Central memory CD4-positive, alpha-beta T cell (primary cell): ENCODE measurements at regions not wholly inside any gene's neighbourhood (a gene's known extent, or its start where the extent isn't known, plus 50 kb on each side); places are given as distances from the start of the nearest gene placed in this dataset.

Experiments used
- DNase-seq: peaks from one replicate; pipeline ENCODE4 v3.0.0; 2022

DNA sequence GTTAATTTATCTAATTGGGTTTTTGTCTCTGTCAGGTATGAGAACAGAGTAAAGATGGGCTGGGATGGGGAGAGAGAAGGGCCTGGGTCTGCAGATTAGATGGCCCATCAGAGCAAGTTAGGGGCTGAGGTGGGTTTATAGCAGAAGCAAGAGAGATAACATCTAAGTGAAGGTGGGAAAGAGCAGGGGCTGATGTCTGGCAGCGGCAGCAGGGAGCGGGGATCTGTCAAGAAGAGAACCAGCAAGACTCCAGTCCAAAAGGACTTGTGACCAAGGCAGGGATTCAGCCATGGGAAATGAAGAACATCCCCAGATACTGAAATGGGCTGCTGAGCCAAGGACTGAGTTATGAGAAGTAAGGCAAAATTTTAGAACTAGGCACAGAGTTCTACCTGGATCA lies 320.6 kb upstream of the TBL1XR1 start:
- DNase-seq = no peak

DNA sequence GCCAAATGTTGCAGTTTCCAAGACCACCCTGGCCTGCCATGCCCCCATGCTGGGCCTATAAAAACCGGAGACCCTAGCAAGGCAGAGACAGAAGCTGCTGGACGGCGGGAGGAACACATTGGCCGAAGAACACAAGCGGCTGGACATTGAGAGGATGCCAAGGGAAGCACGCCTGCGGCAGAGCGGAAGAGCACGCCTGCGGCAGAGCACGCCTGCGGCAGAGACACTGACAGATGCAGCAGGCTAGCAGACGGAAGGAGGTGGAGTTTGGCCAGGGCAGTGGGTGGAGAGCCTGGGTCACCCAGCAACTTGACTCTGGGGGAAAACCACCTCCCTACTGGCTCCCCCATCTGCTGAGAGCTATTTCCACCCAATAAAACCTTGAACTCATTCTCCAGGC lies 322.3 kb upstream of the TBL1XR1 start:
- no peak for DNase-seq

DNA sequence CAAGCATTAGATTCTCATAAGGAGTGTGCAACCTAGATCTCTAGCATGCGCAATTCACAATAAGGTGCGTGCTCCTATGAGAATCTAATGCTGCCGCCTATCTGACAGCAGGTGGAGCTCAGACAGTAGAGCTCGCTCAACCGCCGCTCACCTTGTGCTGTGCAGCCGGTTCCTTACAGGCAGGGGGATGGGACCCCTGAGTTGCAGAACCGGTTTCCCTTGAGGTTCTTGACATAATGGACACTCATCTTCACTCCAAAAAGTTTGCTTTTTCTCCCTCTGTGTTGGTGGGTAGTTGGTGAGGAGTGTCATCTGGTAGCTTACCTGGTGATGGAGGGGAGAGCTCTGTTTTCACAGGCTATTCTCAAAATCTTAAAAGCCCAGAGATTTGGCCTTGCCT lies 324.0 kb upstream of the TBL1XR1 start:
- DNase-seq = no peak

DNA sequence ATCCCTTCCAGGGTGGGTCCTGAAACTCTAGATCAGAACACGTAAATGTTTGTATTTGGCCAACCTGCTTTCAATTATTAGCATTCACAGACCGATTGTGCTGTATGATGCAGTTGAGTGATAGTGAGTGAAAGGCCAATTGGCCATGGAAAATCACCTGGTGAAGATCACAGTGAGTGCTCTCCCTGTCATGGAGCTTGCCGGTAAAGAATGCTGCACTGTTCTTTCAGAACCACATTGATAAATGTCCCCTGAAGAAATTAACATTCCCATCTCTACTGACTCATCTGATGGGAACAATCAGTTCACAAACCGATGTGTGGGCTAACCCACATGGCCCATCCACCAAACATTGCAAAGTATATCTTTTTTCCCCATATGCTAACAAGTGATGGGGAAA lies 324.8 kb upstream of the TBL1XR1 start:
- no peak for DNase-seq

DNA sequence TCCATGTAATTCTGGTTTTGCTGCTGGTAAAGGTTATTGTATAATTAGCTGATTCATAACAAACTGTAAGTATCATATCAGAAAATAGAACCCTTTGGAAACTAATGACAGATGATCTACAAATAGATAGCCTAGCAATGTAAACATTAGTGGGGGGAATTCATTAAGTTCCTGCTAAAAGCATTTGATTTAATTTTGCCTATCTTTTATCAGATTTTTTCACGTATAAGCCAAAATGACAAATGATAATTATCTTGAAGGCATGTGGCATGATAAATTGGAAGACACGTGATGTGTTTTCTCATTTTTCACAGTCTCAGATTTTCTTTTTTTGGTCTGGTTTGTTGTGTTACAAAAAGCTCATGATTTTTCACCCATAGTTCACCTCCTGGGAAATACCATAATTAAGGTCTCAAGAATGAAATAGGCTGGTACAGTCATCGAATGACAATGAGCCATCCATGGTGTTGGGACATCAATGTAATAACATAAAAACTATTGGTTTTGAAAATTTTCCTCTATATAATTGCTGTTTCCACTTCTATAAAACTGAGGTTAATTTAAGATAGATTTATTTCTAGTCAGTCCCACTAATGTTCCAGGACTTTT lies 325.9 kb upstream of the TBL1XR1 start:
- DNase-seq = no peak

DNA sequence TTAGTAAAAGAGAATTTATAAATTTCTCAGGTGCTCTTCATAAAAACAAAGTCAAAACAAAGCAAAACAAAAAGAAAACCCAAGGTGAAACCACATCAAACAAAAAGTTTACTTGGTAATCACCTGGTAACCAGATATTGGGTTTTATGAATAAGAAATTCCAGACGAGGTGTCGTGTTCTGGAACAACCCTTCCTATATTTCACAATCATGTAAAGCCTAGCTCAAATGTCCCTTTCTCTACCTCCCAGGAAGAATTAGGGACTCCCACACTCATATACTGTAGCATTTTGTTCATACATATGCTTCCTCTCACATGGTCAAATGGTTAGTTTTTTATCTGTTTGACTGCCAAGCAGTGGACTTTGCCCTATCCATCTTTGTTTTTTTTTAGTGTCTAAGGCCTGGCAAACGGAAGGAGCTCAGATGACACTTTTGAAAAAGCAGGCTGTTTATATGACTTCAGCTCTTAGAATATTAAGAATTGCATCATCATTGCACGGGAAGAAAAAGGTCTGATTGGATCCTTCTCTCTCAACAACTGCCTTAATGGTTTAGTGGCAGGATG lies 326.7 kb upstream of the TBL1XR1 start:
- DNase-seq = peak; percentile 15

DNA sequence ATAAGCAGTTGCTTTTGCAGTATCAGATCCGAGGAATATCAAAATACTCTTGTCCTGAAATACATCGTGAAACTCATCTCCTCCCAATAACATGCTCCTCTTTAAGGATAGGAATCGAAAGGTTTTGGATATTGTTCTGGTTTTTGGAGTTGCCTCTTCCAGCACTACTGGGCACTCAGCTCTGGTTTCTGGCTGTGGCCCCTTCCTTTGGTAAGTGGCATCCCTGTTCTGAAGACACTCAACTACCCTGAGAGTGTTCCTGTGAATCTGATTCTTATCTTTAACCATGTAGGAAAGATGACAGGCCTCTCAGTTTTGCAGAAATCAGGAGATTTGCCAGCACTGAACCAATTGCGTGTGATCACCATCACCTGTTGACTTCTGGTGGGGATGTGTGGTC lies 327.5 kb upstream of the TBL1XR1 start:
- DNase-seq = no peak

DNA sequence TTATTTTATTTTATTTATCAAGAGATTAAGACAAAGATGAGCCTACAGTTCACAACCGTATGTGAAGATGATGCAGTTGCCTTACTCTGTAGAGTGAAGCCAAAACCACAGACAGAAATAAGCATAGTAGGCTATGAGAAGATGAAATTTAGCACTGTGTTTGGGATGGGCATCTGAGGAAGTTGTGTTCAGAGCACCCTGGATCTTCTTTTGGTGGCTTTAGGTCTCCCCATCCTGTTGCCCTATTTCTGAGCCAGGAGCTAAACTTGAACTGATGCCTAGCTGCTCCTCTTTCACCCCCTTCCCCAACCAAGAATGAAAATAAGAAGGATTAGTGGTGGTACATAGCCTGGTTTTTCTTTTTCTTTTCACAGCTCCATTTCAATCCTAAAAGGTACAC lies 328.1 kb upstream of the TBL1XR1 start:
- DNase-seq = no peak

DNA sequence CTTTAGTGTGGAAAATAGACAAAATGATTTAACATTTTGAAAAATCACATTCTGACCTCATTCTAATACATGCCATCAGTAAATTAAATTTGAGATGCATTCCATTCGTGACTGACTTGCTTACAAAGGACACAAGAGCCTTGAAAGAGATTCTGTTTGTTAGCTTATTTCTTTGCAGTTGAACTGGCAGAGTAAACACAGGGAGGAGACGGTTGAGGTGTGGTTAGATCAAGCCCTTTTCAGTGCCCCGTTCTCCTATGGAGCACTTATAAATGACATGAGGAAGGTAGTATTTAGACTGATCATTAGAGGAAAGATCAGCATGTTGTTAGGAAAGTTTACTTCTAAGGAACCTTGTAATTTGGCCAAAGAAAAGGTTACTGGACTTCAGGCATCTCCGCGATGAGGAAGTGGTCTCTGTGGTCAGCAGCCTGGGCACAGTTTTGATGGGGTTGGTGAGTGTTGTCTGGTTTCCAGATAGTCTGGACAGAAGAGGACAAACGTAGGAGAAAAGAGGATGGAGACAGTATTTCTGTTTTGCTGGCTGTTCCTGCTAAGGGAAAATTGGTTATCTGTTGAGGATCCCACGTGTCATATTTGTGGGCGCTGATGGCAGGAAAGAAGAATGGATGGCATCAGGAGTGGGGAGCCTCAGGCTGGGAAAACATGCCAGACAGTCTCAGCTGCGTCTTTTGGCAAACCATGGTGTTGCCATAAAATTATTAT lies 328.9 kb upstream of the TBL1XR1 start:
- DNase-seq = no peak

DNA sequence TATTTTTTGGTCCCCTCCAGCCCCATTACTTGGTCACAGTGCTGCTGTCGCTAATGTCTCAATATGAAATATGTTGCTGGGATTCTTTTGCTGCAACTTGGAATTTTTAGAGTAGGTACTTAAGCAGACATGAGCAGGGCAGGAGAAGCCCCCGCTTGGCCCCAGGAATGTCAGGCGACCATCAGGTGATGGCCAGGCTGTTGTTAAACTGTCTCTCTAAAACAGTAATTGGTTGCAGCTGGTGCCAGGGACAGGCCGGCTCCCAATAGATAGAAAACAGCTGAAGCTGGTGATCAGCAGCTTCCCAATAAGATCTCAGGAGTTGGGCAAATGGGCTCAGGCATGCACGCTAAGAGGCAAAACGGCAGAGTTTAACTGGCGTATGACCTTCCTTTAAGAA lies 329.9 kb upstream of the TBL1XR1 start:
- DNase-seq = no peak

DNA sequence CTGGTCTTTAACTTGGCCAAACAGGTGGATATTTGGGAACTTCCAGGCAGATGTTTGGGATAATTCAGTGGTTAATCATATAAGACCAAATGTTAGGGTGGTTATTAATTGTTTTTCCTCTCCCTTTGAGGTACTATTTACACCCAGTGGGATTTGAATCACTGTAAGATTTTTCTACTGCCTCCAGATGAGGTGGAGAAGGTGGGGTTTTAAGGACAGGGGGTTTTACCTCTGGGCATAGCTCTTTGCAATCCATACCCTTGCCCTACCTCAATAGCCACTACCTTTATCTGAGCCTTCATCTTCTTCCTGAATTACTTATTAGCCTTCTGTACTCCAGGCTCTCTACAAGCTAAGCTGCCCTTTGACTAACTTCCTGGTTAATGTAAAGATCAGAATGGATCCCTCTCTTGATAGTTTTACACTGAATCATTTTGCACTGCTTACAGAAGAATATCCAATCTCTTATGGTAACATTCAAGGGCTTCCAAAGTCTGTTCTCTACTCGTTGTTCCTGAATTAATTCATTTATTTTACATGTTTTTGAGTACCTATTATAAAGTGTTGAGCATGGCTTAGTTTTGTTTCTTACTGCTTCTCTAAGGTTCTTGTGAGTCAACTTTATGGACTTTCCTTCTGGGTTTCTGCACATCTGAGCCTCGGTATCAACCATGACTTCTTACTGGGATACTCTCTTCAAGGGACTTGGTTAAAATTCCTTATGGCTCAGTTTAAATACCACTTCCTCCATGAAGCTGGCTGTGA lies 331.2 kb upstream of the TBL1XR1 start:
- no peak for DNase-seq

DNA sequence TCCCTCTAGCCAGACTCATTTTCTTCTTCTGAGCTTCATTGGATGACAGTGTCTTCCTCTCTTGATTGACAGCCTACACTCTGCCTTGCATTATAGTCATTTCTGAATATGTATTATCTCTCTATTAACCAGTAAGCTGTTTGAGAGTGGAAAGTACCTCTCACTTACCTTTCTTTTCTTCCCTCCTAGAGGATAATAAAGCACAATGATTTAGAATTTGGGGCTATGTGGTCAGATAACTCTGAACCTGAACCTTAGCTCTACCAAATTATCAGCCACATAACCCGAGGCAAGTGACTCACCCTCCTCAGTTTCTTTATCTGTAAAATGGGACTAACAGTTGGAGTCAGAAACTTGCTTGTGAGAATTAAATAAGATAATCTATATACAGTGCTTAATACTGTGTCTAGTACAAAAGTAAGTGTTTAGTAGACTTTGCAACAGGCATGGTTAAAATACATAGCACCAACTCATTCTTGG lies 331.8 kb upstream of the TBL1XR1 start:
- no peak for DNase-seq

DNA sequence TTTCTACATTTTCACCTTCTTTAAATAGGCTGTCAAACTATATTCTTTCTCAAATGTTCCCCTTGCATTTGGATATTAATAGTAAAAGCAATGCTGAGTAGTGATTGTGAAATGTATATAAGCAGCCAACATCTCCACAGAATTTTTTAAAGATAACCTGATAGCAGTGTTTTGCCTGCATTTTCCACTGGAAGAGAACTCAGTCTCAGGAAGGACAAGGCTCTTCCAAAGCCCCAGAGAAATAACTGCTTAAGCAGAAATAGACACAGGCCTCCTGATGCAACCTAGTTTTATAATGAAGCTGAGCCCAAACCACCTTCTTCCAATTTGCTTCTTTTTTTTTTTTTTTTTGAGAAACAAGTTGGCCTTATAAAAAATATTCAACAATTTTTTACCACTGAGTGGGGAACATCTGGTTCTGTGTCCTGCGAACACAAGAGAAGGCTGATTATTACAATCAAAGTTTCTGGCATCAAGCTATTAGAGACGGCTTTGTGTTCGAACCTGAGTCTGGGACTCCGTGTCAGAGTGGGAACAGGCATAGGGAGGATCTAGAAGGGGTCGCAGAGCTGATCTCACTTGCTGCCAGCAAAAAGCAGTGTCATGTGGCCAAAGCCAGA lies 332.5 kb upstream of the TBL1XR1 start:
- DNase-seq = no peak

DNA sequence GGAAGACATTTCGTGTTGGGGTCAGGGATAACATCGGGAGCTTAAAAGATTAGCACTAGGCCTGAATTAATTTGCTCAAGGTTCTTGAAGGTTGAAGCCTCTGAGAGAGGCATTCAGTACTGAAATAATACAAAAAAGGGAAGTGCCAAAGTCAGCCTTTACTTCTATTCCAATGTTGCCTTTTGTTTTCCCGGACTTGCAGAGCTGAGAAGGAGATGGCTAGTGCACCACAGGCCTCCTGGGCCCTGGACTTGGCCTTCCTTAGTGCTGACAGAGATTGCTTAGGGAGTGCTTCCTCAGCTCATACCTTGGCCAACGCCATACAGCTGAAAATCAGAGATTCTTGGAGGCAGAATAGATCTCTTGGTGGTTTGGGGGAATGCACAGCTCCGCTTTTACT lies 333.6 kb upstream of the TBL1XR1 start:
- no peak for DNase-seq

DNA sequence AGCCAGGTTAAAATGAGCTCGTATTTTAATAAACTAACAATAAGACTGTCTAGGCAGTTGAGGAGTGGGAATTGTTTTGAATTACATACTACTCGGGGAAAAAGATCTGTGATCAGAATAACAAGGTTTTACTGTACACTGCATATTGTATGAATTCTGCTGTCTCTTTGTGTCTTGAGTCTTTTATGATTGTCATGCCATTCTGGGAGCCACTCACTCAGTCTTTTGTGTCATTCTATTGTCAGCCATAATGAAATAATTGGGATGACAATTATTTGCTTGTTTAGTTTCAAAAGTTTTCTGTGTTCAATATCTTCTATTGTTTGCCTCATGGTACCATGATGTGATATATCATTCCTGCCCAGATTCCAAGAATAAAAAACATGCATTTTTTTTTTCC lies 339.6 kb upstream of the TBL1XR1 start:
- no peak for DNase-seq

DNA sequence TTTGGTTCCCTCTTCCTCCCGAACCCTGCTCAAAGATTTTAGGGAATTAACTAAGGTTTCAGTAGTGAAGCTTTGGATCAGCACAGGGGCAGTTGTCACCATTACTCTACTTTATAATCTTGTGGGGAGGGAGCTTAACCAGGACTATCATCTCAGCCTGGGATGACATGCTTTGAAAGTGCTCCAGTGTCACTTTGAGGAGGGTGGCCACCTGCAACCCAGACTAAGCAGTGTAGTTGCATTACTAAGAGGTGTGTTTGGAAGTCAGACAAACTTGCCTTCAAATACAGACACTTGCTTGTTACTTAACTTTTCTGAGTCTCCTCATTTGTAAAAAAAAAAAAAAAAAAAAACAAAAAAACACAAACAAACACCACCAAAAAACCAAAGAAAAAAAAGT lies 340.3 kb upstream of the TBL1XR1 start:
- no peak for DNase-seq

DNA sequence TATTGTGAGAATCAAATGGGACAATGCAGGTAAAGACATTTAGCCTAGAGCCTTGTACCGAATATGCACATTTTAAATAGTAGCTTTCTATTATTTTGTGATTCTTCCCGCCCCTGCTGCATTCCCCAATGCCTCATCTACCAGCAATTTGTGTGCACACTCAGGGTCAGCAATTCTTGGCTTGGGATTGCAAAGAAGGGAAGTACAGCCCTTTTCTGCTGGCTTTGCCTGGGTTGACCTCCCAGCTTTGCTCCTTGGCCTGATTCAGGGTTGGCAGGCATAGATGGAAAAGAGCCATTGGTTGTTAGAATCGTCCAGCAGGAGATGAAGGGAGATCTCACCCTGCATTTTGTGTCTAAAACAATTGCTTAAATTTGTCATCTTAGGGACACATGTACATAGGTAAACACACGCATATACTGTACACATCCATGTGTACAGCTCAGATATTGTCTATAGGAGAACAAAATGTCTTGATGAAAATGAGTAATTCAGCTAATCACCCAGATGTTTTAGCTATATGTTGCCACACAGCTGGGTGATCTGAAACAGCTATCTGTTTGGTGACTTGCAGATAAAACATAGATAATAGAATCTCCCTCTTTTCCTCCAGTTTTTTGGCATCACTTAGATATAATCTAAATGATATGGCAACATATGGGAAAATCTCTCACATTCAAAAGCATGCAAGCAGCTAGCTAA lies 340.9 kb upstream of the TBL1XR1 start:
- DNase-seq = no peak

DNA sequence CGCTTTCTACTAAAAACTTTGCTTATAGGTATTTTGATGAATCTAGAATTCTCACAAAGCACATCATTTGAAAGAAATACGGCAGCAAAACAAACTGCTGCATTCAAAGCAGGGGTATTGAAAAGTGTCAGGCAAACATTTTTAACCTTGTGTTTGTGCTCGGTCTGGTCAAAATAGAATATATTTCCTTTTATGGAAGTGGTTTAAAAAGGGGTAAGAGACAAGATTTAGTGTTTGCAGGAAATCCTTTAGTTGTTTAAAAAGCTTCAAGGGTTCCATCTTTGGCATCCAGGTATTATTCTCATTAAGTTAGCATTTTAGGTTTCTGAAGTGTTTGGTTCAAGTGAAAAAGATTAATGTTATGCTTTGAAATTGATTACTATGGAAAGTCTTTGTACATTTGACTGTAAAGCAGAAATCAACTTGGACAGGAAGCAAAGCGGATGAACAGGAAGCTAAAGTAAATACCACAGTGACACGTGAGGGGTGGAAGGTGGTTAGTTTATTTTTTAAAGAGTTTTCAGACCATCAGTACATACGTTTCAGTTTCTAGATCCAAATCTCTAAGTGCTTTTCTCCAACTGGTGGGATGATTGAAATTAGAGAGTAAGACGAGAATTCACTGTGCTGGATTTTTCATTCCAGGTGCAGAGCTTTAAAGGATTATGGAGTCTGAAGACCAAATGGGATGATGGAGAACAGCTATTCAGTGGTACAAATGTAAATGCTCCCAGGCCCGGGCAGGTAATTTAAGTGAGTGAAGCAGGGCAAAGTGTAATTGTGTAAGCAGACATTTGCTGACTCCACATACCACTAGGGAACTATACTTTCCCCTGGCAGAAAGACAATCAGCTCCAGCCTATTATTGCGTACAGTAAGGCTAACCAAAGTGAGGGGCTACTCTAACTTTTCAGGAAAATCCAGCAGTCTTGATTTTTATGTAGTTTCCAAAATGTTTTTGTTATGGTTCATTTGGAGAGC lies 341.8 kb upstream of the TBL1XR1 start:
- peak; percentile 36 for DNase-seq

DNA sequence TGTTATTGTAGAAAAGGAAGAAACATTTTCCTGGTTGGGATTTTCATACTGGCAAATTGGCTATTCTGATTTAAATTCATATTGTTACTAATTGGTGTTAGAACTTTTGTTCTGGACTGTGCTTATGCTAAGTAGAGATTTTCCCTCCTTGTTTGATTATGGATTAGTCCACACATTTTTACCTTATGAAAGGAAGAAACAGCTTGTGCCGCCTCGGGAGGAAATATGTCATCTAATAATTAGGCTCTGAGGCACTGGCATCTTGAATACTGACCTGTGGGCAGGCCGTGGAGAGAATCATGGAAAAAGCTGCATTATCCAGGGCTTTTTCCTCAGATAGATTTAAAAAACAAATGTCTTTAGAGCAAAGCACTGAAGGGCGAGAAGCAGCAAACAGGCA lies 344.3 kb upstream of the TBL1XR1 start:
- DNase-seq = no peak

DNA sequence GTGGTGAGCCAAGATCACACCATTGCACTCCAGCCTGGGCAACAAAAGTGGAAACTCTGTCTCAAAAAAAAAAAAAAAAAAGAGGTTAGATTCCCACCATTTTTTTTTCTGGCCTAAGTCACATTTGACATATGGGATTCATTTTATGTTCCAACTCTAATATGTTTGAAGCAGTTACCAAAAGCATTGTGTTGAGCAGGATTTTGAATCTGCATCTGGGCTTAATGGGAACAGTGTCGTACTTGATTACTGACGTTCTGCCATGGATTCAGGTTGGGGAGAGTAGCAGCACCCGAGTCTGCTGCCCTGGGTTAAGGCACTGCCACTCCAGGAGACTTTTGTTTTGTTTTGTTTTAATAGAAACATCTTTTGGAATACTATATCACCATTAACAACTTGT lies 348.7 kb upstream of the TBL1XR1 start:
- DNase-seq = no peak

DNA sequence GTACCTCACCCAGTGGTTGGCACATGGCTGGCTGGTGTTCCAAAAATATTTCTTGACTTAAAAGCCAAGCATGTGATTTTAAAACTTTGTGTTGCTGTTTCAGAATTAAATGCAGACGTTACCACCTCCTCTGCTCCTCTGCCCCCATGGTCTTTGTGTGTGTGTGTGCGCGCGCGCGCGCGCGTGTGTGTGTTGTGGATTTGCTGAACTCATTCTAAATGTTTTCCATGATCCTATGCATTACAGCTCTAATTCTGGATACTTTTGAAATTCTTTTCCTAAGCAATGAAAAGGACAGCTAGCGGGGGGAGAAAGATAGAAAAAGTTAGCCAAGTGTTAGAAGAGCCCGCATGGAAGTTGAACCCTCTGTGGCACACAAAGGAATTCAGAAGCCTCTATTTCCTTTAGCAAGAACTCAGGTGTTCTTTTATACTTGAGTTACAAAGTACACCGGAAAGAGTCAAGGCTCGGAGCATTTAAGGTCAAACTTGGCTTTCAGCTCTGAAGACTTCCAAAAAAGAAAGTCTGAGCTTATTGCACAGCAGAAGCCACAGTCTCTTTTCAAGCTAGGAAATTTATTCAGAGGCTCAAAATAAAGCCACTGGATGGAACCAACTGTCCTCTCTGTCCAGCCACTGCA lies 350.5 kb upstream of the TBL1XR1 start:
- DNase-seq = no peak
